ENCODE measurements at regions not wholly inside any gene's neighbourhood (a gene's known extent, or its start where the extent isn't known, plus 50 kb on each side); places are given as distances from the start of the nearest gene placed in this dataset.

DNA sequence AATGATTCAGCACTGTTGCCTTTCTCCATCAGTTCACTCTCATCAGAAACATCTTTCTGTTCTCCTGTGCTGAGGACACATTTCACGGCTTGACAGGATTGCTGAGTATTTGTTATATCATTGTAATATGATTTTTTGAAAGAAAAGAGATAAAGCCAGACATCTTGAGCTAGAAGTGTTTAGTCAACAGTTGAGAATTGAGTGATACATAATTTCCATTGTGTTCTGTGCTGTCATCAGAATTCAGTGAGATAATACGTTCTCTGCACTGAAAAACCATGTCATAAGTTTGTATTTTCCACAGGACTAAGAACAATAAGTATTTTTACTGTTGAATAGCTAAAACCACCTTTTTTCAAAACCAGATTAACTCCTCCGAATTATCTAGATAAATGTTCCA, 50.2 kb upstream of the GPRIN3 start:
- Histone ChIP-seq H3K4me1 (ENCODE audit: control insufficient read depth, insufficient read depth, low read length) (no peaks in the 10 kb centered on the region), H2AFZ (ENCODE audit: control insufficient read depth, low read depth, low read length) (no peak overlapping the region), H3K9ac (ENCODE audit: control insufficient read depth, insufficient read depth, low read length) (no peak overlapping the region), H3K27me3 (replicated peaks in 1 of 2; ENCODE audit: control insufficient read depth in 2 of 2, insufficient read depth in 2 of 2, low read length in 1 of 2) (no peaks in the 10 kb centered on the region), H4K20me1 (ENCODE audit: control insufficient read depth, insufficient read depth) (no peaks in the 10 kb centered on the region), H3K79me2 (ENCODE audit: control insufficient read depth, insufficient read depth, low read length) (no peaks in the 10 kb centered on the region), H3K36me3 (ENCODE audit: control insufficient read depth in 2 of 2, insufficient read depth in 2 of 2, low read length in 1 of 2) (no peaks in the 10 kb centered on the region), H3K4me3 (no peak overlapping the region), H3K9me3 (replicated peaks; ENCODE audit: control insufficient read depth, insufficient read depth, low read length) (no peaks in the 10 kb centered on the region), H3K4me2 (ENCODE audit: control insufficient read depth, insufficient read depth) (no peak overlapping the region), H3K27ac (ENCODE audit: control insufficient read depth, insufficient read depth) (no peak overlapping the region)
- BruUV-seq (replicated peaks): no TSS peak
- ChIA-PET RAD21 (ENCODE audit: unreplicated experiment) (no interaction called here), SMC1A (ENCODE audit: uncharacterized antibody, unreplicated experiment) (interaction anchor here (1.1 kb wide), 1 partner anchor 853 kb away, joined by 3 read pairs; no protein-coding TSS in a partner anchor), POLR2A (no interaction called here), CTCF (interaction anchor here (0.9 to 1.5 kb wide), 3 partner anchors 71 to 131 kb away, joined by 3 read pairs; no protein-coding TSS in a partner anchor)
- intact Hi-C loops (cut with micrococcal nuclease; ENCODE audit: unreplicated experiment) (no loop called here), in situ Hi-C loops (cut with MboI) (no loop called here)
- FAIRE-seq: no peak
- WGBS (ENCODE audit: insufficient coverage, insufficient replicate concordance, low lambda C conversion rate, missing lambda C conversion rate): 11% methylated on average over 3 of the region's 3 CpGs
- ATAC-seq: no peak
- no peak for TF ChIP-seq SPI1 (IDR thresholded peaks at IDR 0.05; ENCODE audit: borderline replicate concordance, insufficient read depth, low read depth, low read length)
- TF ChIP-seq CHD1 (IDR thresholded peaks at IDR 0.05; ENCODE audit: low read depth, low read length): no peak
- no peak for TF ChIP-seq TCF12 (IDR thresholded peaks at IDR 0.05; ENCODE audit: low read depth, low read length)
- no peak for TF ChIP-seq MEF2A (IDR thresholded peaks at IDR 0.05; ENCODE audit: insufficient read depth, low read depth, low read length)
- TF ChIP-seq, protein P1, sequence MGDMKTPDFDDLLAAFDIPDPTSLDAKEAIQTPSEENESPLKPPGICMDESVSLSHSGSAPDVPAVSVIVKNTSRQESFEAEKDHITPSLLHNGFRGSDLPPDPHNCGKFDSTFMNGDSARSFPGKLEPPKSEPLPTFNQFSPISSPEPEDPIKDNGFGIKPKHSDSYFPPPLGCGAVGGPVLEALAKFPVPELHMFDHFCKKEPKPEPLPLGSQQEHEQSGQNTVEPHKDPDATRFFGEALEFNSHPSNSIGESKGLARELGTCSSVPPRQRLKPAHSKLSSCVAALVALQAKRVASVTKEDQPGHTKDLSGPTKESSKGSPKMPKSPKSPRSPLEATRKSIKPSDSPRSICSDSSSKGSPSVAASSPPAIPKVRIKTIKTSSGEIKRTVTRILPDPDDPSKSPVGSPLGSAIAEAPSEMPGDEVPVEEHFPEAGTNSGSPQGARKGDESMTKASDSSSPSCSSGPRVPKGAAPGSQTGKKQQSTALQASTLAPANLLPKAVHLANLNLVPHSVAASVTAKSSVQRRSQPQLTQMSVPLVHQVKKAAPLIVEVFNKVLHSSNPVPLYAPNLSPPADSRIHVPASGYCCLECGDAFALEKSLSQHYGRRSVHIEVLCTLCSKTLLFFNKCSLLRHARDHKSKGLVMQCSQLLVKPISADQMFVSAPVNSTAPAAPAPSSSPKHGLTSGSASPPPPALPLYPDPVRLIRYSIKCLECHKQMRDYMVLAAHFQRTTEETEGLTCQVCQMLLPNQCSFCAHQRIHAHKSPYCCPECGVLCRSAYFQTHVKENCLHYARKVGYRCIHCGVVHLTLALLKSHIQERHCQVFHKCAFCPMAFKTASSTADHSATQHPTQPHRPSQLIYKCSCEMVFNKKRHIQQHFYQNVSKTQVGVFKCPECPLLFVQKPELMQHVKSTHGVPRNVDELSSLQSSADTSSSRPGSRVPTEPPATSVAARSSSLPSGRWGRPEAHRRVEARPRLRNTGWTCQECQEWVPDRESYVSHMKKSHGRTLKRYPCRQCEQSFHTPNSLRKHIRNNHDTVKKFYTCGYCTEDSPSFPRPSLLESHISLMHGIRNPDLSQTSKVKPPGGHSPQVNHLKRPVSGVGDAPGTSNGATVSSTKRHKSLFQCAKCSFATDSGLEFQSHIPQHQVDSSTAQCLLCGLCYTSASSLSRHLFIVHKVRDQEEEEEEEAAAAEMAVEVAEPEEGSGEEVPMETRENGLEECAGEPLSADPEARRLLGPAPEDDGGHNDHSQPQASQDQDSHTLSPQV (IDR thresholded peaks at IDR 0.05): no peak
- TF ChIP-seq, protein P2, sequence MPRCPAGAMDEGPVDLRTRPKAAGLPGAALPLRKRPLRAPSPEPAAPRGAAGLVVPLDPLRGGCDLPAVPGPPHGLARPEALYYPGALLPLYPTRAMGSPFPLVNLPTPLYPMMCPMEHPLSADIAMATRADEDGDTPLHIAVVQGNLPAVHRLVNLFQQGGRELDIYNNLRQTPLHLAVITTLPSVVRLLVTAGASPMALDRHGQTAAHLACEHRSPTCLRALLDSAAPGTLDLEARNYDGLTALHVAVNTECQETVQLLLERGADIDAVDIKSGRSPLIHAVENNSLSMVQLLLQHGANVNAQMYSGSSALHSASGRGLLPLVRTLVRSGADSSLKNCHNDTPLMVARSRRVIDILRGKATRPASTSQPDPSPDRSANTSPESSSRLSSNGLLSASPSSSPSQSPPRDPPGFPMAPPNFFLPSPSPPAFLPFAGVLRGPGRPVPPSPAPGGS (IDR thresholded peaks at IDR 0.05; ENCODE audit: borderline replicate concordance, insufficient read depth, low read depth, low read length, poor library complexity, severe bottlenecking): no peak
- no peak for TF ChIP-seq RB1 (IDR thresholded peaks at IDR 0.05; ENCODE audit: borderline replicate concordance)
- TF ChIP-seq SMC3 (IDR thresholded peaks at IDR 0.05; ENCODE audit: borderline replicate concordance, low read length): no peak
- TF ChIP-seq POLR2AphosphoS2 (IDR thresholded peaks at IDR 0.05; ENCODE audit: low read depth, low read length): no peak
- TF ChIP-seq JUND (IDR thresholded peaks at IDR 0.05; ENCODE audit: low read depth, low read length): no peak
- no peak for TF ChIP-seq ASH2L (IDR thresholded peaks at IDR 0.05; ENCODE audit: borderline replicate concordance, low read depth)
- TF ChIP-seq, protein P3, sequence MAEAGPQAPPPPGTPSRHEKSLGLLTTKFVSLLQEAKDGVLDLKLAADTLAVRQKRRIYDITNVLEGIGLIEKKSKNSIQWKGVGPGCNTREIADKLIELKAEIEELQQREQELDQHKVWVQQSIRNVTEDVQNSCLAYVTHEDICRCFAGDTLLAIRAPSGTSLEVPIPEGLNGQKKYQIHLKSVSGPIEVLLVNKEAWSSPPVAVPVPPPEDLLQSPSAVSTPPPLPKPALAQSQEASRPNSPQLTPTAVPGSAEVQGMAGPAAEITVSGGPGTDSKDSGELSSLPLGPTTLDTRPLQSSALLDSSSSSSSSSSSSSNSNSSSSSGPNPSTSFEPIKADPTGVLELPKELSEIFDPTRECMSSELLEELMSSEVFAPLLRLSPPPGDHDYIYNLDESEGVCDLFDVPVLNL (IDR thresholded peaks at IDR 0.05; ENCODE audit: low read depth, low read length): no peak
- no peak for DNase-seq (ENCODE audit: low read depth, low spot score)
